Activated T-helper 1 cell treated with Interleukin-2 at 50 U/mL for 16 hours (primary cell): ENCODE measurements at regions not wholly inside any gene's neighbourhood (a gene's known extent, or its start where the extent isn't known, plus 50 kb on each side); places are given as distances from the start of the nearest gene placed in this dataset.

Experiments
- DNase-seq: peaks from one replicate; pipeline ENCODE4 v3.0.0-alpha.2; 2020; ENCODE audit warnings: low read depth

DNA sequence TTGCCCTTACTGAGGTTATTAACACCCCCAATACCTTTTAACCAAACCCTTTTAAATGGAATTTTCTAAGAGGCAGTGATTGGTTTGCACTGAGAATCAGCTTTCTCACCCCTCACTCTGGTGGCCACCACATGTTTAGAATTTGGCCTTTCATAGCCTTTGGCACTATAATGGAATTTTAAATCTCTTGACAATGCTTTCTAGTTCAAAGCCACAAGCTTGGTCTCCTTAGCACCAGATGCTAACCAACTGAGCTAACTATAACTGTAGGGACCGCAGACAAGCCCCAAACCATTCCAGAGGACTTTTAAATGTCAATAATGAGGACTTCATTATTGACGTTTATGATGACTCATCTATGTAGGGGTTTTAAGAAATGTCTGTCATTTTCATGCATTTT lies 238.7 kb upstream of the SNX7 start:
- no peak for DNase-seq

DNA sequence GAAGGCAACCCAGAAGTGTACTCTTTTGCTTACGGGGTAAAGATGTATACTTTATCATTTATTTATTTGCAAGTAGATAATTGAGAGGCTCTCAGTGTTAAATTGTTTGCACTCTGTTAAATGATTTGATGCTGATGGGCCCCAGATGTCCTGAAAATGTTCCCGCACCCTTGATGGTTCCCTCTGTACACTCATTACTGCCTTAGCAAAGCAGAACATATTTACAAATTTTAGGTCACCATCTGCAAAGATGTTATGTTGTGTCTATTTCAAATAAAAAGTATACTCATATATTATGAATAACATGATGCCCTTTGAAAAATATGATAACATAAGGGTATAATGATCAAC lies 240.5 kb upstream of the SNX7 start:
- DNase-seq, result no peak

DNA sequence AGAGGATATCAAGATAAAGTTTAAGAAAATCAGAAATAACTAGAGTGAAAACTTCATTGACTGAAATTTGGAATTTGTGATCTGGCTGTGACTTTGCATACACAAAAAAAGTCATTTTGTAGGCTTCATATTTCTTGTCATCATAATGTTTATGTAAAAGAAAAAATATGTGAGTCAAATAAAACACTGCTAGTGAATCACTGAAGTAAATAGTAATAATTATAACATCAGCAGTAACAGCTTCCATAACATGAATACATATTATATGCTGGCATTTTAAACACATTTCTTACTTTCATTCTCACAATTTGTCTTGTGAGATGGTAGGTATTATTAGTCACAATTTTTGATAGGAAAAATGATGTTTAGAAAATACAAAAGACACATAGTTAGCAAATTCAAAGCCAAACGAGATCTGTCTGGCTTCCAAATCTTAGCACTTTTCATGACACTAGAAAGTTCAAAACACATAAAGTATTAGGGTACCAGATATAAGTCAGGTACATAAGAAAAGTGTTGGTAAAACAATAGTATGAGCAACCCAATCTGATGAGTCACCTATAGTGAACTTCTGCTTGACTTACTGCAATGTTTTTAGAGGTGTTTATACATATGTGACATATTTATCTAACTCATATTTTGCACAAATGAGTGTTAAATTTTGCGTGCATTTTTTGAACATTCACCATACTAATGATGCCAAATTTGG lies 241.0 kb upstream of the SNX7 start:
- DNase-seq, result no peak

- DNase-seq, result no peak
These were observed 243.7 kb upstream of the SNX7 start for GRCh38 chr1:98417820-98418219.

GRCh38 chr1:98410082-98410481 lies 251.4 kb upstream of the SNX7 start:
- DNase-seq, result no peak

- no peak for DNase-seq
These were observed 255.0 kb upstream of the SNX7 start for GRCh38 chr1:98406352-98407088.

DNA sequence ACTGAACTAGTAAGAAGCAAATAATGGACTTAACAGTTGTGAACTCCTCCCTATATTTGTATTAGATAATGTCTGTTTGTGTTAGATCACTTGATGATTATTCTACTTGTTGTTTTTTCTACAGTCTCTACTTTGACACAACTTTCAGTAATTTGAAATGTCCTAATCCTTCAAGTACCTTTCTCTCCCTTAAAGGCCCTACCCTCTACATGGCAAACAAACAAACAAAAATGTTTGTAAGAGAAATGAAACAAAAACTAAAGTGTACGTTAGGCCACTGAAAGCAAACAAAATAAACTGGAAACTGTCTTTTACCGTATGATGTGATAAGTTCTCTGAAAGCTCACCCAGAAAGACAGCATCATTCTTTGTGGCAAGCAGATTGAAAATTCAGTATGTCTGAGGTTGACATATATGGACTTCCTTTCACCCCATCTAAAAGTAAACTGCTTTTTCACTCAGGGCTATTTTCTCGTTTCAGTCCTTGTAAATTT lies 255.9 kb upstream of the SNX7 start:
- DNase-seq, result no peak

DNA sequence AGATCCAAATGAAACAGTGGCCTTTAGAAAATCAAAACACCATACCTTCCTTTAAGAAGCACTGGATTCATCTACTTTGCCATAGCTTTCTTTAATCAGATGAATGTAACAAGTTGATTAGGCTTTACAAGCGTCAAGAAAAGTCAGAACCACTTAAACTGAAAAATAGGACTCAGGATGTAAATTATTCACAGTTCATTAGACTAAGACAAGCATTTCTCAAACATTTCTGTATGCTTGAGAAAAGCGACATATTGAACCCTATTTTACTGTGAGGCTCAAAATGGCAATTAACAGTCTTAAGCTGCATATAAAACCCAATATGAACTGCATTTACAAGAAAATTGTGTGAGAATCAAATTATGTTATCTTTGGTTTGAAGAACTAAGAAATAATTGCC lies 256.7 kb upstream of the SNX7 start:
- DNase-seq, result no peak

GRCh38 chr1:98403963-98404480 lies 257.5 kb upstream of the SNX7 start:
- no peak for DNase-seq

DNA sequence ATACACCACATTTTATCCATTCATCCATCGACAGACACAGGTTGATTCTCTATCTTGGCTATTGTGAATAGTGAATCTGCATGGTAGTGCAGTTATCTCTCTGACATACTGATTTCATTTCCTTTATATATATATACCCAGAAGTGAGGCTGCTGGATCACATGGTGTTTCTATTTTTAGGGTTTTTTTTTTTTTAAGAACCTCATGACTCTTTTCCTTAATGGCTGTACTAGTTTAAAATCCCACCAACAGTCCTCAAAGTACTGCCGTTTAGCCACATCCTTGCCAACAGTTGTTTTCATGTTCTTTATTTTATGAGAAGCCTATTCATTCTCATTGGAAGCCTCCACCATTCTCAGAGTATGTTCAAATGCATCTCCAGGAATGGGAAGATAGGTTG lies 258.7 kb upstream of the SNX7 start:
- no peak for DNase-seq

DNA sequence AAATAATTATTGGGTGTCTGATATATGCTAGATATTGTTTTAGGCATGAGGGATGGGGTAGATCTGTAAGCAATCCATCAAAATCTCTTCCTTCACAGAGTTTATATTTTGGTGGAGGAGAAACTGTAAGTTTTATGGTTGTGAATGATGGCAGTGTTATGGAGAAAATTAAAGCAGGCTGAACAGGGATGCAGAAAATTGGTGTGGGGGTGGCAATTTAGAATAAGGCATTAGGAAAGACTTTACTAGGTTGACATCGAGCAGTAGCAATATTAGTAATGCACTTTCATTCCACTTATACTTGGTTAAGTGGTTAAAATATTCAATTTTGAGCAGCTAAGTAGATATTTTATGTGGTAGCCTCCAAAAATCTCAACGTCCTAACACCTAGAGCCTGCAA lies 261.1 kb upstream of the SNX7 start:
- no peak for DNase-seq

DNA sequence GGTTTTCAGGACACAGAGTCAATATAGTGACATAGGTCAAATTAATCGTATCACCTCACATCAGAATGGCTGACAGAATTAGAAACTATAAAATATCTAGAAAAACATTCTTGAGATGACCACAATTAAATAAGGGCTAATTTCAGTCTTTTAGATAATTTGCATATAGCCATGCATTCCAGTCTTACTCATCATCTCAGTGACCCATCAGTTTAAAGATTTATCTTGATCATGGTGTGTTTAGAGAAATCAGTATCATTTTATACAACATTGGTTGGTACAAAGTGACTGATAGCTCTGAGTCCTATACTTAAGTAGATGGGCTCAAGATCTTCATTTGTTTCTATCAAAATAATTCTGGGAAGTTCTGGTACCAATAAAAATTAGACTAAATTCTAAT lies 262.3 kb upstream of the SNX7 start:
- no peak for DNase-seq

DNA sequence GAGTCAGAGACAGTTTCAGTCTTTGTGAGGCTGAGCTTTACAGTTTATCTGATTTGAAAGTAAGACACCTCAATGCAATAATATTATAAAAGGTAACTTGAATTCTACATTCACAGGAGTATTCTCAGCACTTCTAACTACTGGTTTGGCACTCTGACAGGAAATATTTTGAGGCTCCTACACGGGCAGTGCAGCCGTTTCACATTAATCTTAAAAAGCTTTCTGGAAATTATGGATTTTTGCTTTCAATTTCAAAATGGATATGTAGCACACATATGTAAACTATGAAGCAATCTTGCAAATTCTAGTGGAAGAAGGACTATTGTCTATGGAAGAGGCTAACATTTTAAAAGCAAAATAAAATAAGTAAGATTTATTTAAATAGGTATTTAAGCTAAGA lies 262.9 kb upstream of the SNX7 start:
- no peak for DNase-seq

DNA sequence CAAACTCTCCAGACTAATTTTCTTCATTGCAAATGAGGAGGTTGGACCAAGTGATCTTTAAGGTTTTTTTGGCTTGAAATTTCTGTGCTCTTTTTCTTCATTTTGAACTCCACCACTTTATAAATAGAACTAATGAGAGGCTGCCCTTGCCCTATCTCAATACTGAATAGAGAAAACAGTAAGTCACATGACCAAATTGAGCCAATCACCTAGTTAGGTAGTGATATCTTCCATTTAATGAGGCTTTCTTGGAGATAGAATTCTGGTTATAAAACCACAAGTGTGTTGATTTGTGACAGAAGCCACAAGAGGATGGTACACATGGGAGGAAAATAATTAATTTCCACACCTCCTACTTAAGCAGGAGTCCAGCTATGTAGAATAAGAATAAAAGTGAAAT lies 263.4 kb upstream of the SNX7 start:
- DNase-seq, result no peak

- no peak for DNase-seq
These were observed 267.8 kb upstream of the SNX7 start for GRCh38 chr1:98393719-98394118.

GRCh38 chr1:98391175-98391574 lies 270.3 kb upstream of the SNX7 start:
- DNase-seq, result no peak

DNA sequence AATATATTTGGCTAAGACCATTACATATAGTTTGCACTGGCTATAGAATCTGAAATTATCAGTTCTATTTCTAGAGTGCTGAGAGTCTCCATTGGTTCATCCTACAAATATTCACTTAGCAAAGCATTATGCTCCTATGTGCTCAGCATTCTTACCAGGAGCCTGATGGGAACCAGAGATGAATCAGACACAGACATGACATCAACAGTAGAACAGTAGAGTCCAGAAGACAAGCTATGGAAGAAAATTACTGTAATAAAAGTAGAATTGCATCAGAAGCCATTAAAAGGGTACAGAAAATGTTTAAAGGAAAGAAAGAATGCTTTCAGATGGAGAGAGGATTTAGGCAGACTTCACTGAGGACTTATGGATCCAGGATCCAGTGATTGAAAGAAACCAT lies 271.7 kb upstream of the SNX7 start:
- no peak for DNase-seq

DNA sequence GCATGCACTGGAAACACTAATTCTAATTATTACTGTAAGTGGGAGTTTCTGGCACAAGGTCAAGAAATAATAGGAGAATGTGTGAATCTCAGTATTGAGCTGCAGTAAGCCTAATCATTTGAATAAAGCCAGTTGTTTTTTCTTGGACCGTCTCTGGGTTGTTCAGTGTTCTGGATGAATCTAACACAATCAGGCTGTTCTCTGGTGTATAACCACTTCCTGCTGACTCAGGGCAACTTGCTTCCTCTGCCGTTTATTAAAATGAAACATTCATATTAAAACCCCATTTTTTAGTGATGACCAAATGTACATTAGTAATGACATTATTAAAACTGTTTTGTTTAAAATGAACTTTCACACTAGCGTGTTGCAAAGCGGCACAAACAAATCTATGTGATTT lies 273.1 kb upstream of the SNX7 start:
- no peak for DNase-seq

GRCh38 chr1:98387701-98388100 lies 273.8 kb upstream of the SNX7 start:
- no peak for DNase-seq

GRCh38 chr1:98386675-98387440 lies 274.7 kb upstream of the SNX7 start:
- no peak for DNase-seq

DNA sequence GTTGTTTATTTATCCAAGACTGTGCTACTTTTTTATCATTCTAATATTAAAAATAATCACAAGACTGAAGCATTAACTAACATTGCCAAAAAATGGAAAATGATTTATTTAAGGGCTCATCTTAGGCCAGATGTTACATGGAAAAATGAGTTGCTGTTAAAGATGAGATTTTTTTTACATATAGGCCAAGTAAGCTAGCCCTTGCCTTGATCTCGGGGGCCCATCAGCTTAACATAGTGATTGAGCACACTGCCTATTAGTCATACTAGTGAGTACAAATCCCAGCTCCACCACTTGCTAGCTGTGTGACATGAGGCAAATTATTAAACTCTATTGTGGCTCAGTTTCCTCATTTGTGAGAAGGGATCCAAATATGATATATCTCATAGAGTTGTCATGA lies 275.9 kb upstream of the SNX7 start:
- no peak for DNase-seq

DNA sequence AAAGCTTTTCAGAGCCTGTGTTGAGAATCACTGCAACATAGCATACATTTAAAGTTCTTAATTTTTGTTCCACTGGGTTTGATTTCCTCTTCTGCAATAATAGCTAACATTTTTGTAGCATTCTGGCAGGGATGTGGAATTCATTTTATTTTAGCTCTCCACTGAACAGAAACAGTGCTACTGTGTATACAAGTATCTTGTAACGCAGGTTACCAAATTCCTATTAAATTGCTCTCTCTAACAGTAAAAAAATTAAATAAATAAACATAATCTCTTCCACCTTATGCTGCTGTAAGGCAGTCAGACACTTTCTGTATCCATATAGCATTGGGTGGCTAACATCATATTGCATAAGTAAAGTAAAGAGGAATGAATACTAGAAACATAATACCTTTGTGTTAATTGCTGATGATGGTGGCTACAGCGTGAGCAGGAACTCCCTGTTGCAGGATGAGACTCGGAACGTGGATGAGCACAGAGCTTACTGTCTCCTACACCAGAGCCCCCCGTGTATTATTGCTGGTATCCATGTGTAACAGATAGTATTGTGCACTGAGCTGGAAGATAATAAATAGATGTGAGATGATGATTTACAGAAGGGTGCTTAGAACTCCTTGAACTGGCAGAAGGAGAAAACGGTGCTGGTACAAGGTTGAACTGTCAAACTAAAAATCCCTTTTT lies 276.9 kb upstream of the SNX7 start:
- DNase-seq, result no peak
